ENCODE measurements at regions not wholly inside any gene's neighbourhood (a gene's known extent, or its start where the extent isn't known, plus 50 kb on each side); places are given as distances from the start of the nearest gene placed in this dataset.

DNA sequence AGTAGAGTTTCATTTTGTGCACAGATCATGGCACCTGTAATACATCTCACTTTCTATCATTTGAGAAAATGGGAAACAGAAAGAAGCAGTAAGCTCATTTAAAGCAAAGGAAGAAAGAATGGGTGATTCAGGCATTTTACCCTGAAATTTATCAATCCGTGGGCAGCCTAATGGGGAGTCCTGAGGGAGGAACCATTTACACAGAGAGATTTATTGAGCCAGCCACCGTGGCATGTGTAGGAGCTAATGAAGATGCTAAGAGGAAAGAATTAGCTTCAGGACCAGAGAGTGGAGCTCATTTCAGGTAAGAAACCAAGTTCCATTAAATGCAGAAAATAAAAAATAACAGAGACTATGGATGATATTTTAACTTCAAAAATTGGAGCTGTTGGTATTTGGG, 443.4 kb upstream of the COBL start:
- DNase-seq, result no peak

DNA sequence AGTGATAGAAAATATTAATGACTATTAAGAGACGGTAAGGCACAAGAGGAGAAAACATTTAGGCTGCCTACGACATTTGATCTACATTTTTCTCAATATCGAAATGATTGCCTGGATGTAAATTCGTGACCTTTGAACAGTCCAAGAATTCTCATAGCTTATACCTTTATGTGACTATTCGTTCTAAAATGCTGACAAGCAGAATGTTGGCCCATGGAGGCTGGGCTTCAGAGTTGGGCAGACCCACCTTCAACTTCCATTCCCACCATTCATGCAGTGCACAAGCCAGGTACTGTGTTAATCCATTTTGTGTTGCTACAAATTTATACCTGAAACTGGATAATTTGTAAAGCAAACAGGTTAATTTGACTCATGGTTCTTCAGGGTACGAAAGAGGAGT, 441.4 kb upstream of the COBL start:
- DNase-seq, result no peak

DNA sequence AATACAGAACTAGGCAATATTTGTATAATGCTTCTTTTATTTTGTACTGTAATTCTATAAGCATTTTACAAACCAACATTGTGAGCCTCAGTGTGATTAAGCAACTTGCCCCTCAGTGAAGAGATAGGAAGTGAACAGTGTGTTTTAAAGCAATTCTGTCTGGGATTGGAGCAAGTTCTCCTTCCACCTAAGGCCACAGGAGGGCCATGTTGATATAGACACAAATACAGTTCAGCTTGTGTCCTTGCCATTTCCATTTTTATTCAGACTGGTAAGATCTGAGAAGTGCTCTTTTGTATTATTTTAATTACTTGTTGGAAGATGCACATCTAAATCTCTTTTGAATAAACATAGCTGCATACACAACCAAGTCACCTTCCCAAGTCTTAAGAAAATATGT, 416.3 kb upstream of the COBL start:
- DNase-seq, result peak; percentile 9

DNA sequence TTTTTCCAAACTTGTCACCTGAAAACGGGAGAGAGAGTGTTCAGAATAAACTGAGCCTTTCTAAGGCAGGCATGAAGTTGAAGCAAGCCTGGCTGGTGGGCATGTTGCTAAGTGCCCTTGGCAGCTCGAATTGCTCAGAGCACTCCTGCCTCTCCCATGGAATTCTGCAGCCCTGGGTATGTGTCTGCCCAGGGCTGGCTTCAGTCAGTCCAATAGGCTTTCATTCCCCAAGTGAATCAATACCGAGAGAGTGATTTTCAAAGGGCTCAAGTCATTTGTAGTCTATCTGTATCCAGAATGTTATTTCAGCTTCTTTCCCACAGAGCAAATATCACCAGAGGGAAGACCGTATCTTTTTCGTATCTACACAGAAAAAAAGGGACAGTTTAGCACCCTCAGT, 415.5 kb upstream of the COBL start:
- peak; percentile 59 for DNase-seq

DNA sequence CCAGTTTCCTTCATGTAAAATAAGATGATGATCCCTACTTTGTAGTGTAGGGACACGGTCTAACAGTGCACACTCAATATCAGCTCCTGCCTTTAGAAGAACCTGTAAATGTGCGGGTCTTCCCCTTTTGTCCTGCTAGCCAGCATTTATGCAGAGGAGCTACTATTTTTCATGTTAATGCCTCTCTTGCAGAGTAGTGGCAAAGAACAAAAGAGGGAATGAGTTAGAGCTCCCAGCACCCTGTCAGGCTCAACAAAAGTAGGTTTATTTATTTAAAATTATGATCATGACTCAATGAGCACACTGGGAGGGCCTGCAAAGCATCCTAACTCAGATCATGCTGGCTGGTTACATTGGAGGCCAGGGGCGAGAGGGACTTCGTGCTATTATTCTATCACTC, 414.5 kb upstream of the COBL start:
- DNase-seq, result no peak

DNA sequence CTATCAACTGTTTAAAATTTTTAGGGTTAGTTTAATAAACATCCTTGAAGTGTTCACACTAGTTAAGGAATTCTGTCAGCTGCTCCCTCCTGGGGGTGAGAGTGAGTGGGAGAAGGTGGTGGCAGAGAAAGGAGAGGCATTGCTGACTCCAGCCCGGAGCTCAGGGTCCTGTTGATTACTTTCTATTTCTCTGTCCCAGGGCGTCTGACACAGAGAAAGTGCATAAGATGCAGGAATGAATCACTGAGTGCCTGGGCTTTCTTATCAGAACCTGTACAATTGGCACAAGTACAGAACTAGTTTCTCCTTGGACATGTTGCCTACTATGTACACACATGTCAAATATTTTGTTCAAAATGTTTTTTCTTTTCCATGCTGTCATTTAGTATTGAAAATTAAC, 410.8 kb upstream of the COBL start:
- DNase-seq, result no peak

DNA sequence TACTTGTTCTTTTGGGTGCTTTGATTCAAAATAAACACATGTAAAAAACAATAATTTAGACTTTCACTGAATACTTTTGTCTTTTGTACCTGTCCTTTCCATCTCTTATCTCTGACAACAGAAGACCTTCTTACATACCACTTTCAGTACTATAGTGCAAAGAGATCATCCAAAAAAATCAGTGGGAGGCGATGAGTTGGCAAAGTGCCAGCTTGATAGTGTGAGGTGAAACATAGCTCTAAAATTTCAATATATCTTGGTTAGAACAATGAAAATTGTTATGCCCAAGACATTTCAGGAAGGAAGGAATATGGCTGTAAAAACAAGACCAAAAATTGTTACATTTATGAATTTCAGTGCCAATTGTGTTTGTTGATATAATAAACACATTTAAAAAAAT, 390.2 kb upstream of the COBL start:
- no peak for DNase-seq

DNA sequence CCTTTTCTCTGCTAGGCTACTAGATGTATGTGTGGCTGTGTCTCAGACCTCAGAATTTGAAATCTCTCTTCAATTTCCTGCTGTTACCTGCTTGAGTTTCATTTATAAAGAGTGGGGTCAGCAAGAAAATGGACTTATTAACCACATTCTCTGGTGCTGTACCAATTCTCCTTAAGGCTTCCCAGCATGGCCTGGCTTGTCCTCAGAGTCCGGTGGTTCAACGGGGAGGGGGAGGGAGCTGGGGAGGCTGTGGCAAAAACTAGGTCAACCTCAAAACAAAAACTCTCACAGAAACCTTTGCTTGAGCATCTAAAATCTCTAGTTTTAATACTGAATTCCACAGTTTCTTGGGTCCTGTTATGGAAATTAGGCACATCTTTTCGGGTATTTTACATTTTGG, 389.1 kb upstream of the COBL start:
- peak; percentile 45 for DNase-seq

DNA sequence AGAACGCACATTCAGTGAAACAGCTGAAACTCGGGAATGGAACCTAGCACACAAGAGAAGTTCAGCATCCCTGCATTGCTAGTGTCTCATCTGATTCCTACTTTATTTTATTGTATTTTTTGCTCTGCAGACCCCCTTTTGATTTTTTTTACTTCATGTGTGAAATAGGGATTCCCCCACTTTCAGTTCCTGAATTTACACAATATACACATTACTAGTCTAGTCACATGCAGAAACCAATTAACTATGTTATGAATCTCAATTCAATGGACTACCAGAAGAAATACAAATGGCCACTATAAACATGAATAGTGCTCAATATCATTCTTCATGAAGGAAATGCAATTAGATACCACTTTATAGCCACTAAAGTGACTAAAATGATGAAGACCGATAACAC, 386.1 kb upstream of the COBL start:
- no peak for DNase-seq

DNA sequence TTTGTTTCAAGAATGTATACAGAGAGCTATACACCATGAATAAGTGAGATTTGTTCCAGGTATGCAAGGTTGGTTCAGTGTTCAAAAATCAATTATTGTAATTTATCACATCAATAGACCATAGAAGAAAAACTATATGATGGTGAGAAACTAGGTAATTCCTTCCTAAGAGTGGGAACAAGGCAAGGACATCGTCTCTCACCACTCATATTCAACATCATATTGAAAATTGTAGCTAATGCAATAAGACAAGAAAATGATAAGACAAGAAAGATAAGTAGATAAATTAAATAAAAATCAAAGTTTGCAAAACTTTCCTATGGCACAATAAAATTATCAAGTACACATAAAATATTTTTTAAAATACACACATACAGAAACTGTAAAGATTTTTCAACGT, 385.3 kb upstream of the COBL start:
- no peak for DNase-seq

DNA sequence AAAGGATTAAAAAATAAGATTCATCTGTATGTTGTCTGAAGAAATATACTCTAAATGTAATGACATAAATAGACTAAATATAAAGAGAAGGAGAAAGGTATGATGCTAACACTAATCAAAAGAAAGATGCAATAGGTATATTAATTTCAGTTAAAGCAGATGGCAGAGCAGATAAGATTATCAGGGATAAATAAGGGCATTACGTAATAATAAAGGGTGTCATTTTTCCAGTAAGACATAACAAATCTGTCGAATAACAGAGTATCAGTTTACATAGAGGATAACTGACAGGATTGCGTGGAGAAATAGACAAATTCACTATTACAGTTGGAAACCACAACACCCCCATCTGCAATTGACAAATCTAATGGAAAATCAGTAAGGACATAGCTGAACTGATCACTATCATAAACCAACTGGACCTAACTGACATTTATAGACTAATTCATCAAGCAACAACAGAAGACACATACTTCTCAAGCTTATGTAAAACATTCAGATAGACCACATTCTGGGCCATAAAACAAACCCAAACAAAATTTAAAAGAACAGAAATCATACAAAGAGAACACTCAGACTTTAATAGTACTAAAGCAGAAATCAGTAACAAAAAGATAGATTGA, 384.1 kb upstream of the COBL start:
- DNase-seq, result no peak

DNA sequence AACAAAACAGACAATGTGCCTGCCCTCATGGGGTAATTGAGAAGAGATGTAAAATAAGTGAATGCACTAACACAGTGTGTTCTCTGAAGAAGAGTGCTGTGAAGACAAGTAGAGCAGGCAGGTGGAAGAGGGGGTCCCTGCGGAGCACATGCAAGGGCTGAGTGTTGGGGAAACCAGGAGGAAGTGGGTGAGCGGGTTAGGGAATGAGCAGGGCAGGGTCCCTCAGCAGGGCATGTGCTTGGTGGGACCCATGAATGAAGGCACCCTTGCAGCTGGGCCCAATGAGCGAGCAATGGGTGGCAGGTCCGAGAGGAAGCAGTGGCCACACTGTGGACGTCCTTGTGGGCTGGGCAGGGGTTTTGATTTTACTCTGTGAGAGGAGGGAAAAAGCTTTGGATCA, 376.6 kb upstream of the COBL start:
- no peak for DNase-seq

DNA sequence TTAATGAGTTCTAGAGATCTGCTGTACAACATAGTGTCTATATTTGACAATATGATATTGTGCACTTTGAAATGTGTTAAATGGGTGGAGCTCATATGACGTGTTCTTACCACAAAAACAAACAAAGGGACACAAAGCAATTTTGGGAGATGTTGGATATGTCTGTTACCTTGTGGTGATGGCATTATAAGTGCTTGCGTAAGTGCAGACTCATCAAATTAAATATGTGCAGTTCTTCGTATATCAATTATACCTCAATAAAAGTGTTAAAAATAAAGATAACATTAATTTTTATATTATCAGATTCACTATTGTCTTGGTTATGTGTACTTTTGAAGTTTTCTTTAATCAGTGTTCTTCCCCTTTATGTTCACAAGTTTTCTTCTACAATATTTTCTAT, 372.9 kb upstream of the COBL start:
- DNase-seq, result no peak

DNA sequence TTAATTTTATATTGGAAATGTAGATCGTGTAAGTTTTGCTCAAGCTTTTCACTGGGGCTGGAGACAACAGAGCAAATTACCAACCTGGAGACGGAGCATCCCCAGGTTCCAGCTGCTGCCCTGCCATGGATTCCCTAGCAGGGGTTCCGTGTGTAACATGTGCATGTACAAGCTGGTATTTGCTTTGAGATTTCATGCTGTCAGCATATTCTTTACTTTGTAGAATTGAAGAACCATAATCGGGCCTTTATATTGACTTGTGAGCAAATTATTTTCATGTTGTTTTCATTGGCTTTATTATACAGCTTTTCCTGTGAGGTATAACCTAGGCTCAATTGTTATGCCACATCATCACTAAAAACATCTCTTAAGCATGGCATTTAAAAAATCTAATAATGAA, 369.2 kb upstream of the COBL start:
- DNase-seq, result no peak

DNA sequence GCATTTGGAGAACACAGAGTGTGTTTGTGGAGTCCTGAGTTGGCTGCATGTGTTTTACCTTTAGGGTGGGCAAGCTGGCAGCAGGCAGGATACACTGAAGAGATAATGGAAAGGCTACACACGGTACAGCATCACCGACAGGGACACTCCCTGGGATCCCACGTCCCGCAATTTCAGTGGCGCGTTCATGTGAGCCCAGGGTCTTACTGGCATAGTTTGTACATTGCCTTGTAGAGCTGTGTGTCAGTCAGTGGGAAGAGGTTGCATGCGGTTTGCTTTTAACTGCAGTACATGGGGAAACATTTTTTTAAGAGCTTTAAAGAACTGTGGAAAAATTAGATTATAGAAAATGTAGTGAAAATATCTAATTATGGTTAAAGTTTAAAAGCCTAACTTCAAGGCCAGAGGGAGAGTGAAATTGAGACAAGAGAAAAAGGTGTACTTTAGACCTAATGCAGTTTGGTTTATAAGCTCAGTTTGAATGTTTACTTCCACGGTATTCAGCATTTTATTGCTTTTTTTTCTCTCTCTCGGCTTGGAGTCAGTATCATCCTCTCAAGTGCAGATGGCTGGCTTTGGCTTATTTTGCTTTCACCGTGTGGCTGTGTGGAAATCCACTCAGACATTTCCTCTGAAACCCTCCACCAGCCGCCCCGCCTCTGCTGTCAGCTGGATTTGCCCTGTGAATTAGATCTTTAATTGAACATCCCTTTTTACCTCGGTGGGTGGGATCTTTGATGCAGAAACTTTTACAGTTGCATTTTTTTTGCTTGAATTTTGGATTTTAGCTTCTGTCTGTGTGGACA, 364.2 kb upstream of the COBL start:
- no peak for DNase-seq

DNA sequence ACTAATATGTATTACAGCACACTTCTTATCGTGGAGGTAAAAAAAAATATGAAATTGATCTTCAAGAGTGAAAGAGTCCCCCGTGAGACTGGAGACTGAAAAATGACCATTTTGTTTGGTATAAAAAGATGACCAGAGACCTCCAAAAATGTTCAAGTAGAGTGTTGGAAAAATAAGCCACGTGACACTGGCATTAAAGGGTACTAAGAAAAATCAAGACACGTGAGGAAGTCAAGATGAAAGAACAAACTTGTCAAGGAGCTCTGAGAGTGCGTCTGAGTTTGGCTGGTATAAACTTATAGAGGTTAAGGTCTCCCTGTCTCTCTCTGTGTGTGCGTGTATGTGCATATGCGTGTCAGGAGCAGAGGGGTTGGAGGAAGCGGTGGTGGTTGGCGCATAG, 362.7 kb upstream of the COBL start:
- no peak for DNase-seq

DNA sequence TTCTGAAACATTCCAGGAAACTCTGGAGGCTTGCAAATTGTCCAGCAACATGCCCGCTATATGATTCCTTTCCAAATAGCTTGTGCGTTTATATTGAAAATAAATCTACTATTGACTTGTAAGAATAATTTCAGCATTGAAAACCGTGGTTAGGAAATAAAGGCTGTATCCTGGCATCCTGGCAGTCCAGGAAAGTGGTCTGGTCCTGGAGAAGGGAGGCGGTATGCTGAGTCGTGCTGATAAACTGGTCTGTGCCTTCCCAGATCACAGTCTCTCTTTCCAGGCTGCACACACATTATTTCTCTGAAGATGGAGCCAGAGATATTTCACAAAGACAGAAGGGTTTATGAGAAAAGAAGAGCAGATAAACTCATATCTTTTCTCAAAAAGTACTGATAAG, 350.1 kb upstream of the COBL start:
- DNase-seq, result peak; percentile 13

DNA sequence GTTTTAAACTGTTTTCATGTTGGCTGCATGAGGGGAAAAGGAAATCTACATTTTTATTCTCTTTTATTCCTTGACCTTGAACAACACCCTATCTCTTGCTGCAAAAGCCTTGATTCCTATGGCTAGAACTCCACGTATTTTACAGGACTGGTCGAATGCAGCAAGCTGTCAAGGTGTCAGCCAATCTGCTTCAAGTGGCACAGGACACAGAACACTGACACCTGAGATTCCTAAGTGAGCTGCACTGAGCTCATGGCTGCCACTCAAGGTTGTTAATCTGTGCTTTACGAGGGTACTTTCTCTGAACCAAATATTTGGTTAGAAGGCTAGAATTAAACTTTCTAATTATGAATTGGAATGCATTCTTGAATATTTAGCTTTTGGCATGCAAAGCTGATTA, 349.7 kb upstream of the COBL start:
- no peak for DNase-seq

DNA sequence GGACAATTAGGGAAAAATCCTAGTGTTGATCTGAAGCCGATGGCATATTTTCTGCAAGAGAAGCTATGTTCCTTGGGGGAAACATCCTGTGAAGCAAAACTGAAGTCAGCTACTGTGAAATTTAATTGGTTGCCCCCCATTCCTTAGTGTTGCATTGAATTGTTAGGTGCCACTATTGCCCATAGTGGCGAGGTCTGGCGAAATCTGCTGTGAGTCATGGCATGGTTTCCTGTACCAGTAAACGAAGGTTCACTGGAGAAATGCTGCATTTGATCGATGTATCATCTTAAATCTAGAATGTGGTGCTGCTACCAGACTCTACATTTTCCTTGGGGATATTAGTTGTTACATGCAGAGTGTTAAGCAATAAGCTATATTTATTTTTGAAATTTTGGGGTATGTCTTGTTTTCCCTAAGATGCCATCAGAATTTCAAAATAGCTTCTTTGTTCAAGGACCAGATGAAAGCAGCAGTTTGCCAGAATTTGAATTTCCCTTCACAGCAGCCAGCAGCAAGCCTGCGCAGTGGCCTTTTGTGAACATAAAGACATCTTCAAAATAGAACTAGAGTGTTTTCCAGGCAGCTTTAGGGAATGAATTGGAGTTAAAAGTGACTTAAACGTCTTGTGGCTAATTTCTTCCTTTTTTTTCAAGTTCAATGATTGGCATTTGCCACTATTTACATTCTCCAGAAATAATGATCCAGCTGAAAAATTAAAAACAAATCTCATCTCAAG, 348.6 kb upstream of the COBL start:
- DNase-seq, result peak; percentile 19

DNA sequence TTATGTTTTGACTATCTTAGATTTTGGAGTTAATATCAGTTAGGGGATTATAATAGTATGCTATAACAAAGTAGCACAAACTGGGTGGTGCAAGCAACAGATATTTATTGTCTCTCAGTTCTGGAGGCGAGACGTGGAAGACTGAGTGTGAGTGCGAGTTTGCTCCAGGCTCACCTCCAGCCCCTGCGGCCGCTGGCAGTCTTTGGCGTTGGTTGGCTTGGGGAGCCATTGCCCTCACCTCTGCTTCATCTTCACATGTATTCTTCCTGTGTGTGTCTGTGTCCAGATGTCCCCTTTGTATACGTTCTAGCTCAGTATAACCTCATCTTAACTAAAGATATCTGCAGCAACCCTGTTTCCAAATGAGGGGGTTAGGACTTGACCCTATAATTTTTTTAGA, 343.9 kb upstream of the COBL start:
- DNase-seq, result no peak

DNA sequence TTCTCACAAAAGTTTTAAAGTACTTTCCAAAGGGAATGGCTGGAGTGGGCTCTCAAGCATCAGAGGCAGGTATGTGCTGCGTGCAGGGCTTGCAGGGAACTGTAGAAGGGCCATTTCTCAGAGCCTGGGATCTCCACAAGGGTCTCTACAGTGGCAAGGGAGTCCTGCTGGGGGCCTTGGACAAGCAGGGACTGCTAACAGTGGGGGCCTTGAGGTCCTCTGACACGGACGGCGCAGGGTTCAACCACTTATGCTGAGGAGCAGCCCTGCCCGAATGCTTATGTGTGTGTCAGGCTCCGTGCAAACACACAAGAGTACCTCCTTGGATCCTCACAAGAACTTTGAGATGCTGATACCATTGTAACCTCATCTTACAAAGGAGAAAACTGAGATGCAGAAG, 342.1 kb upstream of the COBL start:
- DNase-seq, result no peak

DNA sequence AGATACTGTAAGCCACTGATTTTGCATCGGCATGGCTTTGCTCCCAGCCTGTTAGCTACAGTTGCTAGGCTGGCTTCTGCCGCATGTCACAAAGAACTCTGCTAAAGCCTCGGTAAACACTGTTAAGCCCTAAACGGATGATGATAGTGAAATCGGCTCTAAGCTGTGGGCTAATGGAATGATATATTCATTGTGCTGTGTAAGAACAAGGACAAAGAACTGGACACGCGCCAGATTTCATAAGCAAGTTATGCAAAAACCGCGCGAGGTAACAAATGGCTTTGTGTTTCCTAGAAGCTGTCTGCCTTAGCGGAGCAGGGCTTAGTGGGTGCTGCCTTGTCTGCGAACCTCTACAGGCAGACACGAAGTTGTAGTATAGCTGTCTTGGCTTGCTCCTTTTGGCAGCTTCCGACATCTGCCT, 331.3 kb upstream of the COBL start:
- peak; percentile 62 for DNase-seq

DNA sequence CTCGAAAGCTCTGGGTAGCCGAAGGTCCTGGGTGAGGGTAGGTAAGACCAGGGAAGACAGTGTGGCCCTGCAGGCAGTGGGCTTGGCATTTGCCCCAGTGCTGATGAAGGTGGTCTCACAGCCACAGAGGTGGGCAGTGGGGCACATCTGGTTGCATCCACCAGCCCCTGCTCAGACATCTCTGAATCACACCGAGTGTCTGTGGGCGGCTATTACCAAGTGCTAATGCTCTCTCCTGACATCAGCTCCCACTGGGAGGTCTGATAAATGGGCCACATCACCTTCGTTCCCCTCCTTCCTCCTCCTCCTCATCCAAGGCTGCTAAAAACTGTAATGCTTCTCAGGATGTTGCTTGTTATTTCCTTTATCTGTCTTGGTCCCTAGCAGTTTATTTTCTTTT, 330.9 kb upstream of the COBL start:
- DNase-seq, result no peak

DNA sequence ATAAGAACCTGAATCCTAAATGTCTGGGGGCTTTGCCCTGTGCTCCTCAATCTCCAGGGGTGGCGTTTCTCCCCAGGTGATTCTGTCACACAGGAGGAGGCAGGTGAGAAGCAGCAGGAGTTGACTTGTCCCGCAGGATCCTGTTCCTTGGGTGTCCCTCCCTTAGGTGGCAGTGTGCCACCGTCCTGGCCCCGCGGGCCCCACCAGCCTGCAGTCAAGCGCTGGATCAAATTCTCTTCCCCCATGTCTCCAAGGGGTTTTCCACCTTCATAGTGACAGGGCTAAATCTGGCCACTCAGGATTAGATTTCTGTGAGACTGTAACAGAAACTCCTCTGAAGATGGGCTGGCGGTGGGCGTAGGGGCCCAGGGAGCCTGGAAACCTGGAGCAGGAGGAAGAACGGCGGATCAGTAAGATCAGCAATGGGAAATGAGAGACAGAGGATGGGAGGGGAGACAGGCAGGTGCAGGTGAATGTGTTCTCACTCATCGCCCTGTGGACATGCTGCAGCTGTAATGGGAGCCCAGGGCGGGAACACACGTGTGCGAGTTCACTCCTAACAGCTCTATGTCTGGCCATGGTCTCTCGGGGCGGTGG, 329.2 kb upstream of the COBL start:
- DNase-seq, result no peak
